GM12892 (cell line): ENCODE measurements at regions not wholly inside any gene's neighbourhood (a gene's known extent, or its start where the extent isn't known, plus 50 kb on each side); places are given as distances from the start of the nearest gene placed in this dataset.

Source experiments
- POLR2A ChIP-seq: IDR thresholded peaks from 2 replicates; pipeline ENCODE4 v1.6.1; 2011; ENCODE audit warnings: low read depth, low read length, control low read depth
- POLR2AphosphoS5 ChIP-seq: IDR thresholded peaks from 2 replicates; pipeline ENCODE4 v1.6.1; 2011; ENCODE audit warnings: low read depth, low read length, control low read depth
- TAF1 ChIP-seq: IDR thresholded peaks from 2 replicates; pipeline ENCODE4 v1.6.1; 2011; ENCODE audit warnings: low read depth, mild to moderate bottlenecking, control low read depth, low read length, borderline replicate concordance

GRCh38 chrX:10074241-10074941 is 82.4 kb upstream of the CLCN4 start:
- TF ChIP-seq TAF1 (no peak), POLR2A (no peak), POLR2AphosphoS5 (no peak)
